GM12878 (cell line): ENCODE measurements at regions not wholly inside any gene's neighbourhood (a gene's known extent, or its start where the extent isn't known, plus 50 kb on each side); places are given as distances from the start of the nearest gene placed in this dataset.
A peak's percentile ranks its signal among the peaks of the same experiment; 100 is the strongest.
"Not testable (repeated sequence)": the region's sequence is repeated elsewhere in the genome, so short reads cannot be mapped to it uniquely, and the experiment has no call there.

Source experiments
- ATAC-seq: fragments of 200-7000 bp; cut with Tn5 transposase; 3 replicates; pipeline ENCODE4 v1.9.1; 2020; ENCODE audit warnings: mild to moderate bottlenecking, moderate library complexity
- BruUV-seq: library from RNA; stranded (reverse); fragments of 400-500 nt; replicated peaks from 2 replicates; lab custom pipeline; 2021; lab: Mats Ljungman, UMichigan
- CTCF ChIA-PET: fragments of 300-600 bp; sonication (Branson Sonifier 250); formaldehyde crosslinking; extraction: SDS; loops from one replicate; lab custom pipeline; 2021; ENCODE audit warnings: inconsistent platforms; lab: Yijun Ruan, JAX
- POLR2A ChIA-PET: fragments of 350-600 bp; formaldehyde crosslinking; extraction: SDS; loops from one replicate; lab custom pipeline; 2021; ENCODE audit warnings: inconsistent platforms; lab: Charles Lee
- RAD21 ChIA-PET: fragments of 300-600 bp; sonication (Branson Sonifier 250); formaldehyde crosslinking; loops from one replicate; lab custom pipeline; 2023; ENCODE audit warnings: antibody characterized with exemption; ENCODE audit not compliant: unreplicated experiment; lab: Charles Lee
- SMC1A ChIA-PET: fragments of 300-600 bp; sonication (Branson Sonifier 250); formaldehyde crosslinking; loops from one replicate; lab custom pipeline; 2023; ENCODE audit not compliant: unreplicated experiment, uncharacterized antibody; lab: Charles Lee
- DNase-seq: peaks from one replicate; pipeline ENCODE4 v3.0.0-alpha.2; 2011; ENCODE audit warnings: low read depth, low spot score
- FAIRE-seq: peaks from 3 replicates; lab custom pipeline; 2011; peaks lifted over from hg19 to GRCh38; lab: Jason Lieb, UNC
- H2AFZ ChIP-seq: 2 replicates; pipeline ENCODE4 v1.6.0; 2011; ENCODE audit warnings: low read depth, low read length, control low read depth; ENCODE audit not compliant: control insufficient read depth
- H3K27ac ChIP-seq: 2 replicates; pipeline ENCODE4 v1.5.1; 2011; ENCODE audit warnings: control low read depth; ENCODE audit not compliant: control insufficient read depth, insufficient read depth
- H3K27me3 ChIP-seq, 2 experiments: replicated peaks in 1 of 2; 2 replicates each; pipeline versions ENCODE4 v1.6.0 to v1.6.1; 2011; ENCODE audit warnings: low read length in 1 of 2; ENCODE audit not compliant: control insufficient read depth in 2 of 2, insufficient read depth in 2 of 2
- H3K36me3 ChIP-seq, 2 experiments: 2 replicates each; pipeline ENCODE4 v1.5.1; 2011; ENCODE audit warnings: low read length in 1 of 2; ENCODE audit not compliant: control insufficient read depth in 2 of 2, insufficient read depth in 2 of 2
- H3K4me1 ChIP-seq: 2 replicates; pipeline ENCODE4 v1.6.1; 2011; ENCODE audit warnings: mild to moderate bottlenecking, low read length, moderate library complexity, mixed read lengths; ENCODE audit not compliant: control insufficient read depth, insufficient read depth
- H3K4me2 ChIP-seq: 2 replicates; pipeline ENCODE4 v1.6.0; 2011; ENCODE audit warnings: control low read depth; ENCODE audit not compliant: control insufficient read depth, insufficient read depth
- H3K4me3 ChIP-seq: fragments of 200-600 bp; sonication (generic); 2 replicates; pipeline ENCODE4 v1.5.1; 2016
- H3K79me2 ChIP-seq: 2 replicates; pipeline ENCODE4 v1.6.0; 2011; ENCODE audit warnings: low read length; ENCODE audit not compliant: control insufficient read depth, insufficient read depth
- H3K9ac ChIP-seq: 2 replicates; pipeline ENCODE4 v1.8.0; 2011; ENCODE audit warnings: low read length, control low read depth, mixed read lengths; ENCODE audit not compliant: control insufficient read depth, insufficient read depth
- H3K9me3 ChIP-seq: replicated peaks from 3 replicates; pipeline ENCODE4 v1.5.1; 2011; ENCODE audit warnings: mild to moderate bottlenecking, low read length; ENCODE audit not compliant: control insufficient read depth, insufficient read depth
- H4K20me1 ChIP-seq: 2 replicates; pipeline ENCODE4 v1.6.0; 2011; ENCODE audit not compliant: control insufficient read depth, insufficient read depth
- BACH1 ChIP-seq: fragments of 450-650 bp; IDR thresholded peaks from 2 replicates; pipeline ENCODE4 v1.6.1; 2017; ENCODE audit warnings: mild to moderate bottlenecking, borderline replicate concordance
- HCFC1 ChIP-seq: fragments of 150-350 bp; IDR thresholded peaks from 2 replicates; pipeline ENCODE4 v1.6.1; 2014; ENCODE audit warnings: low read length
- NFIC ChIP-seq: IDR thresholded peaks from 2 replicates; pipeline ENCODE4 v1.6.1; 2012; ENCODE audit warnings: low read depth, mild to moderate bottlenecking, inconsistent platforms, low read length, moderate library complexity
- SPI1 ChIP-seq: IDR thresholded peaks from 2 replicates; pipeline ENCODE4 v1.6.1; 2011; ENCODE audit warnings: low read depth, mild to moderate bottlenecking, low read length, moderate library complexity, borderline replicate concordance; ENCODE audit not compliant: insufficient read depth
- WGBS: methylation state at CpG from one replicate; pipeline ENCODE4 v1.1.6; 2016; ENCODE audit warnings: low lambda C conversion rate; ENCODE audit not compliant: insufficient replicate concordance, insufficient coverage; ENCODE audit errors: missing lambda C conversion rate; 5-methylcytosine and 5-hydroxymethylcytosine counted together
- in situ Hi-C: fragments of 300-500 bp; cut with MboI; formaldehyde crosslinking; loops from 9 replicates; pipeline ENCODE4 v1.14.3; 2018; ENCODE audit warnings: mixed read lengths
- intact Hi-C: fragments of 100-400 bp; cut with micrococcal nuclease; formaldehyde crosslinking; loops from one replicate; pipeline ENCODE4 v1.14.2; 2022; ENCODE audit not compliant: unreplicated experiment
- TF ChIP-seq, protein P1 (sequence below): fragments of 450-650 bp; IDR thresholded peaks from 2 replicates; pipeline ENCODE4 v1.6.1; 2016; ENCODE audit warnings: mild to moderate bottlenecking

DNA sequence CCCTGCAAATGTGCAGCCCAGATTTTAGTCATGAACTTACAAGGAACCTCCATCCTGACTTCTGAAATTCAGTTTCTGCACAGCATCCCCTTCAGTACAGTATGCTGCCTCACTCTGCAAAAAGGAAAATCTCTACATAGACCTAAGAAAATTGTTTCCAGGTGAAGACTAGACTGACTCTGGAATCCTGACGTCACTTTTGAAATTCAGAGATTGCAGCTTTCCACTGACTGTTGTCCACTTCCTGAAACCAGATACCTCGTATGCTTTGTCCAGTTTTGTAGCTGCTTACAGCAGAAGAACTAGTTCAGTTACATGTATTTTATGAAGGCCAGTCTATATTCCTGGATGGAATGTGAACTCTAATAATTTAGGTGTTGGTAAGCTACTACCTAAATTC is 629.3 kb upstream of the ST8SIA4 start:
- H3K4me2 ChIP-seq: no peak overlapping the region
- ChIA-PET POLR2A (no interaction called here), RAD21 (no interaction called here), CTCF (no interaction called here), SMC1A (no interaction called here)
- in situ Hi-C loops (no loop called here), intact Hi-C loops (no loop called here)
- no peak for DNase-seq
- H3K9ac ChIP-seq: no peak overlapping the region
- 36% methylated on average over 2 of the region's 2 CpGs for WGBS
- no TSS peak for BruUV-seq
- TF ChIP-seq HCFC1: no peak
- TF ChIP-seq BACH1: no peak
- TF ChIP-seq NFIC: no peak
- no peak overlapping the region for H3K27ac ChIP-seq
- H3K79me2 ChIP-seq: no peaks in the 10 kb centered on the region
- no peaks in the 10 kb centered on the region for H3K9me3 ChIP-seq
- FAIRE-seq: no peak
- H3K4me1 ChIP-seq: no peaks in the 10 kb centered on the region
- no peaks in the 10 kb centered on the region for H4K20me1 ChIP-seq
- no peaks in the 10 kb centered on the region for H3K36me3 ChIP-seq
- H3K4me3 ChIP-seq: no peak overlapping the region
- H2AFZ ChIP-seq: no peak overlapping the region
- no peak for ATAC-seq
- H3K27me3 ChIP-seq: no peaks in the 10 kb centered on the region

DNA sequence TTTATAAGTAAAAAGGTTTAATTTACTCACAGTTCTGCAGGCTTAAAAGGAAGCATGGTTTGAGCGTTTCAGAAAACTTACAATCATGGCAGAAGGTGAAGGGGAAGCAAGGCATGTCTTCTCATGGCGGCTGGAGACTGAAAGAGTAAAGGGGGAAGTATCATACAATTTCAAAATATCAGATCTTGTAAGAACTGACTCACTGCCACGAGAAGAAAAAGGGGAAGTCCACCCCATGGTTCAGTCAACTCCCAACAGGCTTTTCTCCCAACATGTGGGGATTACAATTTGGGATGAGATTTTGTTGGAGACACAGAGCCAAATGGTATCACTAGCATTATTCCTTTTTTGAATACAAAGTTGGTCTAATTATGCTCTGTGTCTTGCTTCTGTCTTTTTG is 627.9 kb upstream of the ST8SIA4 start:
- H3K27ac ChIP-seq: no peak overlapping the region
- H3K9me3 ChIP-seq: no peaks in the 10 kb centered on the region
- ChIA-PET CTCF (no interaction called here), SMC1A (no interaction called here), POLR2A (no interaction called here), RAD21 (no interaction called here)
- H3K9ac ChIP-seq: no peak overlapping the region
- no peaks in the 10 kb centered on the region for H4K20me1 ChIP-seq
- no peak overlapping the region for H2AFZ ChIP-seq
- 0% methylated on average over 3 of the region's 3 CpGs for WGBS
- no peak for ATAC-seq
- FAIRE-seq: no peak
- no peaks in the 10 kb centered on the region for H3K27me3 ChIP-seq
- no peaks in the 10 kb centered on the region for H3K4me1 ChIP-seq
- in situ Hi-C loops: no loop called here
- H3K79me2 ChIP-seq: no peaks in the 10 kb centered on the region
- no TSS peak for BruUV-seq
- no peak overlapping the region for H3K4me3 ChIP-seq
- TF ChIP-seq, protein P1, sequence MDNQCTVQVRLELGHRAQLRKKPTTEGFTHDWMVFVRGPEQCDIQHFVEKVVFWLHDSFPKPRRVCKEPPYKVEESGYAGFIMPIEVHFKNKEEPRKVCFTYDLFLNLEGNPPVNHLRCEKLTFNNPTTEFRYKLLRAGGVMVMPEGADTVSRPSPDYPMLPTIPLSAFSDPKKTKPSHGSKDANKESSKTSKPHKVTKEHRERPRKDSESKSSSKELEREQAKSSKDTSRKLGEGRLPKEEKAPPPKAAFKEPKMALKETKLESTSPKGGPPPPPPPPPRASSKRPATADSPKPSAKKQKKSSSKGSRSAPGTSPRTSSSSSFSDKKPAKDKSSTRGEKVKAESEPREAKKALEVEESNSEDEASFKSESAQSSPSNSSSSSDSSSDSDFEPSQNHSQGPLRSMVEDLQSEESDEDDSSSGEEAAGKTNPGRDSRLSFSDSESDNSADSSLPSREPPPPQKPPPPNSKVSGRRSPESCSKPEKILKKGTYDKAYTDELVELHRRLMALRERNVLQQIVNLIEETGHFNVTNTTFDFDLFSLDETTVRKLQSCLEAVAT: no peak
- TF ChIP-seq SPI1: peak; percentile 54; the same call in 1 of the 2 replicates
- TF ChIP-seq, all 136 proteins: peak for 1
- DNase-seq: no peak
- intact Hi-C loops: no loop called here
- Histone ChIP-seq H3K4me2 (no peak overlapping the region), H3K36me3 (no peaks in the 10 kb centered on the region)

DNA sequence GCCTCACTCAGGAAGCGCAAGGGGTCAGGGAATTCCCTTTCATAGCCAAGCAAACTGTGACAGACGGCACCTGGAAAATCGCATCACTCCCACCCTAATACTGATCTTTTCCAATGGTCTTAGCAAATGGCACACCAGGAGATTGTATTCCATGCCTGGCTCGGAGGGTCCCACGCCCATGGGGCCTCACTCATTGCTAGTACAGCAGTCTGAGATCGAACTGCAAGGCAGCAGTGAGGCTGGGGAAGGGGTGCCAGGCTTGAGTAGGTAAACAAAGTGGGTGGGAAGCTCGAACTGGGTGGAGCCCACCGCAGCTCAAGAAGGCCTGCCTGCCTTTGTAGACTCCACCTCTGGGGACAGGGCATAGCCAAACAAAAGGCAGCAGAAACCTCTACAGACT is 626.0 kb upstream of the ST8SIA4 start:
- POLR2A ChIA-PET, ATAC-seq, FAIRE-seq, H3K4me3 ChIP-seq, H3K9me3 ChIP-seq, H3K27me3 ChIP-seq, H3K4me1 ChIP-seq, H3K27ac ChIP-seq, H3K4me2 ChIP-seq, H3K79me2 ChIP-seq, CTCF ChIA-PET, intact Hi-C loops, DNase-seq, SMC1A ChIA-PET, H3K36me3 ChIP-seq, H3K9ac ChIP-seq, in situ Hi-C loops, RAD21 ChIA-PET, H2AFZ ChIP-seq, H4K20me1 ChIP-seq, BruUV-seq: not testable (repeated sequence)
- WGBS: 39% methylated on average over 8 of the region's 8 CpGs
